HepG2 (cell line): ENCODE measurements at regions not wholly inside any gene's neighbourhood (a gene's known extent, or its start where the extent isn't known, plus 50 kb on each side); places are given as distances from the start of the nearest gene placed in this dataset.

Source experiments
- ATAC-seq: fragments of 200-7000 bp; cut with Tn5 transposase; 3 replicates; pipeline ENCODE4 v1.9.1; 2020; ENCODE audit warnings: mild to moderate bottlenecking, moderate library complexity
- BruUV-seq: library from RNA; stranded (reverse); fragments of 400-500 nt; replicated peaks from 2 replicates; lab custom pipeline; 2021; lab: Mats Ljungman, UMichigan
- CTCF ChIA-PET: fragments of 300-600 bp; formaldehyde crosslinking; extraction: SDS; loops from one replicate; lab custom pipeline; 2021; ENCODE audit warnings: low total read pairs, inconsistent platforms, low intra/inter-chr PET ratio; lab: Yijun Ruan, JAX
- POLR2A ChIA-PET: fragments of 350-600 bp; sonication (Branson Sonifier 250); formaldehyde crosslinking; loops from one replicate; lab custom pipeline; 2020; ENCODE audit warnings: antibody characterized with exemption, inconsistent platforms; lab: Yijun Ruan, JAX
- DNase-seq: peaks from one replicate; pipeline ENCODE4 v3.0.0-alpha.2; 2015; ENCODE audit warnings: low spot score
- FAIRE-seq: peaks from 3 replicates; lab custom pipeline; 2011; peaks lifted over from hg19 to GRCh38; lab: Jason Lieb, UNC
- H2AFZ ChIP-seq: one replicate; pipeline ENCODE4 v1.6.1; 2011; ENCODE audit warnings: low read length, inconsistent platforms
- H3K27ac ChIP-seq: fragments of 300-600 bp; 3 replicates; pipeline ENCODE4 v1.8.0; 2011; ENCODE audit warnings: mixed run types, mild to moderate bottlenecking, mixed read lengths, low read length, inconsistent platforms; ENCODE audit not compliant: insufficient read depth; ENCODE audit errors: extremely low read length
- H3K27me3 ChIP-seq, 2 experiments: fragments of 200-600 bp in 1 of 2; 2 replicates in 1 of 2; 3 replicates in 1 of 2; pipeline versions ENCODE4 v1.6.0 to v1.8.0; 2011; ENCODE audit warnings: low read length in 2 of 2, mild to moderate bottlenecking in 2 of 2, moderate library complexity in 2 of 2, inconsistent platforms in 1 of 2; ENCODE audit not compliant: insufficient read depth in 2 of 2, control insufficient read depth in 1 of 2
- H3K36me3 ChIP-seq, 2 experiments: fragments of 200-600 bp in 1 of 2; replicated peaks in 1 of 2; 2 replicates in 1 of 2; 3 replicates in 1 of 2; pipeline versions ENCODE4 v1.5.1 to v1.8.0; 2011; ENCODE audit warnings: low read length in 2 of 2, inconsistent platforms in 1 of 2; ENCODE audit not compliant: insufficient read depth in 2 of 2, control insufficient read depth in 1 of 2
- H3K4me1 ChIP-seq: 2 replicates; pipeline ENCODE4 v1.5.1; 2012; ENCODE audit warnings: low read length, inconsistent platforms; ENCODE audit not compliant: insufficient read depth
- H3K4me2 ChIP-seq: 2 replicates; pipeline ENCODE4 v1.6.0; 2011; ENCODE audit warnings: low read depth, low read length, inconsistent platforms
- H3K4me3 ChIP-seq, 3 experiments: fragments of 200-600 bp in 1 of 3; sonication (generic), shearing (Covaris generic) in 1 of 3; replicated peaks in 1 of 3; 2 replicates each; pipeline ENCODE4 v1.5.1; 2011 to 2016; ENCODE audit warnings: low read length in 3 of 3, inconsistent platforms in 2 of 3, low read depth in 2 of 3, mild to moderate bottlenecking in 2 of 3, control low read depth in 1 of 3, mixed read lengths in 1 of 3; ENCODE audit not compliant: insufficient read depth in 1 of 3
- H3K79me2 ChIP-seq: one replicate; pipeline ENCODE4 v1.6.1; 2011; ENCODE audit warnings: low read length, inconsistent platforms; ENCODE audit not compliant: insufficient read depth
- H3K9ac ChIP-seq: 2 replicates; pipeline ENCODE4 v1.6.0; 2011; ENCODE audit warnings: mild to moderate bottlenecking, low read depth, low read length, inconsistent platforms; ENCODE audit not compliant: insufficient read depth
- H3K9me3 ChIP-seq: 2 replicates; pipeline ENCODE4 v1.5.1; 2012; ENCODE audit warnings: mild to moderate bottlenecking, low read length
- H4K20me1 ChIP-seq: 2 replicates; pipeline ENCODE4 v1.6.0; 2011; ENCODE audit warnings: inconsistent platforms, mild to moderate bottlenecking, low read length, moderate library complexity; ENCODE audit not compliant: insufficient read depth
- FOXA1 ChIP-seq, 2 experiments: fragments of 450-650 bp in 1 of 2; sonication (generic) in 1 of 2; formaldehyde crosslinking in 1 of 2; IDR thresholded peaks; 2 replicates each; pipeline versions ENCODE4 v1.4.0 to v1.6.1; 2016 to 2020; ENCODE audit warnings: missing genetic modification reagents in 1 of 2
- FOXP1 ChIP-seq, 2 experiments: fragments of 450-650 bp in 1 of 2; IDR thresholded peaks; 2 replicates each; pipeline ENCODE4 v1.6.1; 2017 to 2018; ENCODE audit warnings: antibody characterized with exemption in 1 of 2
- HBP1 ChIP-seq: IDR thresholded peaks from 2 replicates; pipeline ENCODE4 v1.6.1; 2016; ENCODE audit warnings: low read depth, control low read depth
- KLF12 ChIP-seq: sonication (generic); formaldehyde crosslinking; IDR thresholded peaks from 2 replicates; pipeline ENCODE4 v1.4.0; 2020; ENCODE audit warnings: missing genetic modification reagents, borderline replicate concordance
- KLF15 ChIP-seq: sonication (generic); formaldehyde crosslinking; IDR thresholded peaks from 2 replicates; pipeline ENCODE4 v1.8.1; 2023; ENCODE audit warnings: borderline replicate concordance, mild to moderate bottlenecking, inconsistent platforms, missing genetic modification reagents, mixed read lengths
- MED1 ChIP-seq: sonication (generic); formaldehyde crosslinking; IDR thresholded peaks from 2 replicates; pipeline ENCODE4 v1.4.0; 2020; ENCODE audit warnings: missing genetic modification reagents
- MIXL1 ChIP-seq: IDR thresholded peaks from 2 replicates; pipeline ENCODE4 v1.6.1; 2016
- NFE2L1 ChIP-seq: sonication (generic); formaldehyde crosslinking; IDR thresholded peaks from 2 replicates; pipeline ENCODE4 v1.4.0; 2020; ENCODE audit warnings: missing genetic modification reagents, mild to moderate bottlenecking, borderline replicate concordance
- NFYB ChIP-seq: sonication (generic); formaldehyde crosslinking; IDR thresholded peaks from 2 replicates; pipeline ENCODE4 v1.4.0; 2020; ENCODE audit warnings: missing genetic modification reagents
- RERE ChIP-seq: IDR thresholded peaks from 2 replicates; pipeline ENCODE4 v1.6.1; 2016; ENCODE audit warnings: low read depth, missing genetic modification reagents, missing compliant biosample characterization
- SP1 ChIP-seq, 2 experiments: fragments of 450-650 bp in 1 of 2; sonication (generic) in 1 of 2; formaldehyde crosslinking in 1 of 2; IDR thresholded peaks; 2 replicates each; pipeline versions ENCODE4 v1.4.0 to v1.6.1; 2016 to 2020; ENCODE audit warnings: missing genetic modification reagents in 1 of 2
- U2AF2 ChIP-seq: fragments of 200-400 bp; formaldehyde crosslinking; IDR thresholded peaks from 2 replicates; pipeline ENCODE4 v1.6.1; 2017; ENCODE audit warnings: low read depth, mild to moderate bottlenecking, low read length
- ZNF205 ChIP-seq: IDR thresholded peaks from 2 replicates; pipeline ENCODE4 v1.6.1; 2018; ENCODE audit warnings: missing biosample characterization, missing genetic modification reagents
- ZNF274 ChIP-seq: sonication (generic); formaldehyde crosslinking; IDR thresholded peaks from 2 replicates; pipeline ENCODE4 v1.5.1; 2020; ENCODE audit warnings: mild to moderate bottlenecking, missing genetic modification reagents
- ZNF44 ChIP-seq: sonication (generic); formaldehyde crosslinking; IDR thresholded peaks from 2 replicates; pipeline ENCODE4 v1.5.1; 2020; ENCODE audit warnings: mild to moderate bottlenecking, missing genetic modification reagents
- ZNF839 ChIP-seq: sonication (generic); formaldehyde crosslinking; IDR thresholded peaks from 2 replicates; pipeline ENCODE4 v1.4.0; 2020; ENCODE audit warnings: missing genetic modification reagents, mild to moderate bottlenecking, borderline replicate concordance
- ZSCAN25 ChIP-seq: sonication (generic); formaldehyde crosslinking; IDR thresholded peaks from 2 replicates; pipeline ENCODE4 v1.8.0; 2022; ENCODE audit warnings: mild to moderate bottlenecking, missing genetic modification reagents
- WGBS: methylation state at CpG from one replicate; pipeline ENCODE4 v1.1.6; 2017; ENCODE audit warnings: low lambda C conversion rate; 5-methylcytosine and 5-hydroxymethylcytosine counted together
- in situ Hi-C: cut with HindIII; loops from 2 replicates; pipeline ENCODE4 v1.10.0; 2017; ENCODE audit warnings: low pct_unique_long_range_greater_than_20kb; ENCODE audit not compliant: extremely low pct_ligation_motif_present
- intact Hi-C: fragments of 100-400 bp; cut with micrococcal nuclease; formaldehyde crosslinking; loops from one replicate; pipeline ENCODE4 v1.10.0; 2022; ENCODE audit not compliant: unreplicated experiment

GRCh38 chr7:106806556-106806955, 58.5 kb upstream of the PIK3CG start:
- in situ Hi-C loops: no loop called here

GRCh38 chr7:106807474-106807873, 57.6 kb upstream of the PIK3CG start:
- H2AFZ ChIP-seq: no peak overlapping the region
- no peaks in the 10 kb centered on the region for H3K36me3 ChIP-seq
- H3K27me3 ChIP-seq: no peaks in the 10 kb centered on the region
- in situ Hi-C loops (no loop called here), intact Hi-C loops (no loop called here)
- ChIA-PET POLR2A (no interaction called here), CTCF (no interaction called here)
- no peaks in the 10 kb centered on the region for H3K4me1 ChIP-seq
- H3K9ac ChIP-seq: no peak overlapping the region
- no TSS peak for BruUV-seq
- ATAC-seq (no peak), DNase-seq (no peak), FAIRE-seq (no peak)
- WGBS: 13% methylated on average over 4 of the region's 4 CpGs
- no peaks in the 10 kb centered on the region for H4K20me1 ChIP-seq
- no peak overlapping the region for H3K4me2 ChIP-seq
- no peak overlapping the region for H3K27ac ChIP-seq
- TF ChIP-seq MIXL1 (CRISPR knock-in tag): no peak
- TF ChIP-seq ZNF205 (CRISPR knock-in tag): no peak
- TF ChIP-seq FOXP1 (IDR thresholded peaks at IDR 0.05): no peak
- TF ChIP-seq FOXP1 (CRISPR knock-in tag; IDR thresholded peaks at IDR 0.05): no peak
- TF ChIP-seq NFE2L1 (CRISPR knock-in tag): no peak
- TF ChIP-seq KLF12 (CRISPR knock-in tag): no peak
- TF ChIP-seq NFYB (CRISPR knock-in tag): no peak
- no peak for TF ChIP-seq U2AF2
- no peak for TF ChIP-seq ZNF274 (CRISPR knock-in tag)
- no peak for TF ChIP-seq HBP1 (CRISPR knock-in tag)
- no peak for TF ChIP-seq MED1
- TF ChIP-seq RERE (CRISPR knock-in tag): no peak
- TF ChIP-seq FOXA1 (IDR thresholded peaks at IDR 0.05): no peak
- TF ChIP-seq FOXA1 (CRISPR knock-in tag; IDR thresholded peaks at IDR 0.05): no peak
- no peak overlapping the region for H3K4me3 ChIP-seq
- H3K9me3 ChIP-seq: no peaks in the 10 kb centered on the region
- no peaks in the 10 kb centered on the region for H3K79me2 ChIP-seq

More at GRCh38 chr7:106806556-106806955, 58.5 kb upstream of the PIK3CG start:
- Histone ChIP-seq H3K27me3 (no peaks in the 10 kb centered on the region; a peak in 1 of 5 replicates), H2AFZ (no peak overlapping the region), H3K4me2 (no peak overlapping the region), H3K4me3 (no peak overlapping the region), H3K36me3 (no peaks in the 10 kb centered on the region), H3K9ac (no peak overlapping the region), H3K4me1 (no peaks in the 10 kb centered on the region), H3K27ac (no peak overlapping the region), H4K20me1 (no peaks in the 10 kb centered on the region), H3K9me3 (no peaks in the 10 kb centered on the region), H3K79me2 (no peaks in the 10 kb centered on the region)
- POLR2A ChIA-PET: no interaction called here
- no TSS peak for BruUV-seq
- WGBS: 2% methylated on average over 4 of the region's 4 CpGs
- DNase-seq: no peak
- CTCF ChIA-PET: no interaction called here
- TF ChIP-seq ZNF839 (CRISPR knock-in tag): no peak
- TF ChIP-seq KLF15: no peak
- no peak for TF ChIP-seq ZNF44 (CRISPR knock-in tag)
- no peak for TF ChIP-seq SP1 (IDR thresholded peaks at IDR 0.05)
- TF ChIP-seq SP1 (CRISPR knock-in tag; IDR thresholded peaks at IDR 0.05): no peak
- no peak for TF ChIP-seq ZSCAN25
- intact Hi-C loops: no loop called here
- FAIRE-seq: no peak
- ATAC-seq: no peak
